ENCODE measurements at regions not wholly inside any gene's neighbourhood (a gene's known extent, or its start where the extent isn't known, plus 50 kb on each side); places are given as distances from the start of the nearest gene placed in this dataset.
A peak's percentile ranks its signal among the peaks of the same experiment; 100 is the strongest.

GRCh38 chr12:47545938-47546609, 159.8 kb downstream of the RPAP3 start (continued):
- TF ChIP-seq ZBTB44 (tag by site-specific recombination; IDR thresholded peaks at IDR 0.05) (no peak), REPIN1 (tag by site-specific recombination; IDR thresholded peaks at IDR 0.05; ENCODE audit: low read depth) (no peak), ZNF580 (tag by site-specific recombination; IDR thresholded peaks at IDR 0.05) (no peak), ZNF354C (tag by site-specific recombination; IDR thresholded peaks at IDR 0.05; ENCODE audit: borderline replicate concordance, low read depth) (no peak), ZSCAN16 (tag by site-specific recombination; IDR thresholded peaks at IDR 0.05) (no peak), OSR2 (tag by site-specific recombination; IDR thresholded peaks at IDR 0.05) (no peak), ZNF24 (tag by site-specific recombination; IDR thresholded peaks at IDR 0.05) (no peak)

GRCh38 chr12:47534695-47535094, 171.1 kb downstream of the RPAP3 start:
- no peaks in the 10 kb centered on the region for H3K4me1 ChIP-seq (ENCODE audit: control insufficient read depth, insufficient read depth, low read length)
- ChIA-PET POLR2A (no interaction called here), CTCF (no interaction called here)
- no peaks in the 10 kb centered on the region for H3K36me3 ChIP-seq (ENCODE audit: control insufficient read depth in 2 of 2, insufficient read depth in 1 of 2, low read length in 2 of 2)
- peak; percentile 95 for TF ChIP-seq REST (tag by site-specific recombination; IDR thresholded peaks at IDR 0.05)
- no peak for TF ChIP-seq ZNF521 (tag by site-specific recombination; IDR thresholded peaks at IDR 0.05)
- H3K9me3 ChIP-seq (ENCODE audit: control insufficient read depth, insufficient read depth, low read depth, low read length), result no peaks in the 10 kb centered on the region
- no peak overlapping the region for H3K27ac ChIP-seq (ENCODE audit: extremely low read depth, low read depth, low read length)
- no peak overlapping the region for H3K4me3 ChIP-seq (ENCODE audit: low read depth, low read length)

- CTCF ChIA-PET, result no interaction called here
- Histone ChIP-seq H3K36me3 (ENCODE audit: control insufficient read depth in 2 of 2, insufficient read depth in 1 of 2, low read length in 2 of 2) (no peaks in the 10 kb centered on the region), H3K4me3 (ENCODE audit: low read depth, low read length) (no peak overlapping the region), H3K27ac (ENCODE audit: extremely low read depth, low read depth, low read length) (no peak overlapping the region), H3K4me1 (ENCODE audit: control insufficient read depth, insufficient read depth, low read length) (no peaks in the 10 kb centered on the region), H3K9me3 (ENCODE audit: control insufficient read depth, insufficient read depth, low read depth, low read length) (no peaks in the 10 kb centered on the region)
- POLR2A ChIA-PET, result no interaction called here
- TF ChIP-seq KLF10 (tag by site-specific recombination; IDR thresholded peaks at IDR 0.05) (no peak), SP2 (tag by site-specific recombination; IDR thresholded peaks at IDR 0.05) (no peak), SALL2 (tag by site-specific recombination; IDR thresholded peaks at IDR 0.05; ENCODE audit: borderline replicate concordance) (no peak), ZNF558 (tag by site-specific recombination; IDR thresholded peaks at IDR 0.05) (no peak), ZNF311 (tag by site-specific recombination; IDR thresholded peaks at IDR 0.05; ENCODE audit: borderline replicate concordance) (no peak), ZNF23 (tag by site-specific recombination; IDR thresholded peaks at IDR 0.05; ENCODE audit: borderline replicate concordance) (no peak), ZNF830 (tag by site-specific recombination; IDR thresholded peaks at IDR 0.05; ENCODE audit: low read depth) (no peak), ZNF146 (tag by site-specific recombination; IDR thresholded peaks at IDR 0.05) (no peak), ZNF138 (tag by site-specific recombination; IDR thresholded peaks at IDR 0.05; ENCODE audit: borderline replicate concordance) (no peak), ZNF140 (tag by site-specific recombination; IDR thresholded peaks at IDR 0.05) (no peak), ZNF398 (tag by site-specific recombination; IDR thresholded peaks at IDR 0.05) (no peak), ZBTB10 (tag by site-specific recombination; IDR thresholded peaks at IDR 0.05) (no peak), OSR2 (tag by site-specific recombination; IDR thresholded peaks at IDR 0.05) (no peak), MZF1 (tag by site-specific recombination; IDR thresholded peaks at IDR 0.05; ENCODE audit: borderline replicate concordance) (no peak), ZNF561 (tag by site-specific recombination; IDR thresholded peaks at IDR 0.05; ENCODE audit: borderline replicate concordance) (no peak), YY2 (tag by site-specific recombination; IDR thresholded peaks at IDR 0.05) (no peak)
Observed at GRCh38 chr12:47530050-47530449, 175.8 kb downstream of the RPAP3 start.
